NCI-H2171 (cell line): ENCODE measurements at regions not wholly inside any gene's neighbourhood (a gene's known extent, or its start where the extent isn't known, plus 50 kb on each side); places are given as distances from the start of the nearest gene placed in this dataset.

ENCODE experiments used
- DNase-seq: peaks from one replicate; lab custom pipeline; 2025; lab: John Stamatoyannopoulos, UW

GRCh38 chr5:2603272-2603575 is 148.3 kb downstream of the IRX2 start:
- DNase-seq: no peak

DNA sequence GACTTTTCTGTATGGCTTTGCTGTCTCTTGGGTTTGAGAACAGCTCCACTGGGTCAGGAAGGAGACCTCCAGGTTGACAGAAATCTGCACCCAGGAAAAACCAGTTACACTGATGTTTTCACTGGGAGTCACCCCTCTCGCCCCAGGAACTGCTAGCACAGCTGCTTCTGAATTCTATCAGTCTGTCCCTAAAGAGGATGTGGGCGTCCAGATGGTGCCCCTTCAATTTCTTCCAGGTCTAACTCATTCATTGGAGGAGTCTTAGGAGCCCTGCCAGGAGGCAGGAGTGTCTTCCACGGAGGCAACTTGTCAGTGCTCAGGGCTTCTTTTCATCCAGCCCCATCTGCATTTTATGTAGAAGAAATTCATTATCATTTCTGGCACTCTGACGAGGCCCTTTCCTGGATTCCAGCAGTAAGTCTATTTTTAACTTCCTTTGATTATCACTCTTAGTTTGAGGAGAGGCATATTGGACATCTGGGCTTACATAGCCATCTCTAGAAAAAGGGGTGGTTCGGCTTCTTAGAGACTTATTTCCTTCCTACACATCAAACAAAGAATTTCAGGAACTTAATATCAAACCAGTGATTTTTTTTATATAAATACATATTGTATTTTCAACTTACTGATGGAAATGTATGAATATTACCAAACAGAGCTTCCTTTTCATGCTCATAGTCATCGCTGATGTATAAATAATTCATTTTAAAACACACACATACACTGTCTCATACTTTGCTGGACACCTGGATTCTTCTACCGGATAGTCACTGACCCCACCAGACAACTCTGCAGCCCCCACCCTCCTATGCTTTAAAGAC is 148.8 kb downstream of the IRX2 start:
- no peak for DNase-seq

DNA sequence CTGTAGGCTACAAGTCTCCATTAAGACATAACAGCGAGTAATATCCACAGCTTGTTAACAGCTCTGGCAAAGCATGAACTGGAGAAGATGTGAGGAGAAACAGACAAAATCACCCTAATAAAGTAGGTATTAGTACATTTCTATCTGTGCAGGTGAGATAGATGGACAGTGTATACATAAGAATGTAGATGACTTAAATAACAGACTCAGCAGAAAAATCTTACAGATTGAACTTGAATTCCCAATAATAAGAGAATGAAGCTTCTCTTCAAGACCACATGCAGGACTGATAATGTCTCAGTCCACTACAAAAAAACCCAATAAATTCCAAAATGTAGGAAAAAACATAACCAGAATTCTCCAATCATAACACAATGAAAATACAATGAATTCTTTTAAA is 153.0 kb downstream of the IRX2 start:
- no peak for DNase-seq

DNA sequence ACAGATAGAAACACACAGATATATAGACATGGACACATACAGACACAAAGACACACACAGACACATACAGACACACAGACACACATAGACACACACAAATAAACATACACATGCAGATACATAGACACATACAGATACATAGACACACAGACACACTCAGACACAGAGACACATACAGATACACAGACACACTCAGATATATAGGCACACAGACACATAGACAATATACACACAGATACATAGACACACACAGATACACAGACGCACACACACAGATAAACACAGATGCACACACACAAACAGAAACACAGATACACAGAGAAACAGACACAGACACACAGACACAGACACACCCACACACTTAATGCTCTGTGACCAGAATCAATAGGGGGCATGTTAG is 156.8 kb downstream of the IRX2 start:
- DNase-seq: no peak

DNA sequence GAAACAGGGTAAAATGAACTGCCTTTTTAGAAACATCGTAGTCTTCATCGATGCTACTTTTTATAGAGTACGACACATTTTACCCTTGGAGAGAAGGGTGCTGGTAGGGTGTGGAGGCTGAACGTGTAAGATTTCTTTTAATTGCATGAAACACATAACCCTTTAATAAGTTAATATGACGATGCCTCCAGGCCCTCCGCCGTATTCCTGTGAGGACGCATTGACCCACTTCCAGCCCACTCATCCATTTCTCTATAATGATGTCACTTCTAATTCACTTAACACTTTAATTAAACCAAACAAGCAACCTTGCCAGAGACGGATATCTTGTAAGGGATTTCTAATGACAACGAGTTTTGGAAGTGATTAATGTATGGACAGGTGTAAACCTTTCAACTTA is 158.7 kb downstream of the IRX2 start:
- DNase-seq: no peak

- no peak for DNase-seq
Measured at GRCh38 chr5:2591777-2592453, 159.6 kb downstream of the IRX2 start.

DNA sequence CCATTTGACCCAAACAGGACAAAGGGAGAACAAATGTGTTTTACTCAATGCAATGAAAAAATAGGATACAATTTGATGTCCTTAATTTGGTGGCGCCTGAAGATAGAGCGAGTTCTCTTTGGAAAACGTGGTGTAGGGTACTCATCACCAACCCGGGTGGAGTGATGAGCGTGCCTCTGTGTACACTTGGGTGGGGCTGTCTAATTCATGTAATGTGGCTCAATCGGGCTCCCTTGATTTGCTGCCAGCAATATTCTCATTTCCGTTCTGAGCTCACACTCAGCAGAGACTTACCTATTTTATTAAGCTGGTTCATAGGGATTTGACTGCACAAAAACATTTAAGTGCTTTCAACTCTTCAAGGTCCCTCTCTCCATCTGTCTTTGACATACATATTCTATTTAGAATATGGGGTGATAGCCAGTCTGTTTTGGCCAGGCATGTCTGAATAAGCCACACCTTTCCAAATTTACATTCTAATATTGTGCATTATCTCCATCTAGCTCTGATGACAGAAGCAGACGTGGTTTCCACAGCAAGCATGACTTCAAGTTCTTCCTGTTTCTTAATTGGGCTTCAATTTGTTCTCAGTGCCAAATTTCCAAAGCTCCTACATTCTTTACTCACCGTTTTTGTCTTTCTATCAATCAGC is 162.5 kb downstream of the IRX2 start:
- DNase-seq: no peak

DNA sequence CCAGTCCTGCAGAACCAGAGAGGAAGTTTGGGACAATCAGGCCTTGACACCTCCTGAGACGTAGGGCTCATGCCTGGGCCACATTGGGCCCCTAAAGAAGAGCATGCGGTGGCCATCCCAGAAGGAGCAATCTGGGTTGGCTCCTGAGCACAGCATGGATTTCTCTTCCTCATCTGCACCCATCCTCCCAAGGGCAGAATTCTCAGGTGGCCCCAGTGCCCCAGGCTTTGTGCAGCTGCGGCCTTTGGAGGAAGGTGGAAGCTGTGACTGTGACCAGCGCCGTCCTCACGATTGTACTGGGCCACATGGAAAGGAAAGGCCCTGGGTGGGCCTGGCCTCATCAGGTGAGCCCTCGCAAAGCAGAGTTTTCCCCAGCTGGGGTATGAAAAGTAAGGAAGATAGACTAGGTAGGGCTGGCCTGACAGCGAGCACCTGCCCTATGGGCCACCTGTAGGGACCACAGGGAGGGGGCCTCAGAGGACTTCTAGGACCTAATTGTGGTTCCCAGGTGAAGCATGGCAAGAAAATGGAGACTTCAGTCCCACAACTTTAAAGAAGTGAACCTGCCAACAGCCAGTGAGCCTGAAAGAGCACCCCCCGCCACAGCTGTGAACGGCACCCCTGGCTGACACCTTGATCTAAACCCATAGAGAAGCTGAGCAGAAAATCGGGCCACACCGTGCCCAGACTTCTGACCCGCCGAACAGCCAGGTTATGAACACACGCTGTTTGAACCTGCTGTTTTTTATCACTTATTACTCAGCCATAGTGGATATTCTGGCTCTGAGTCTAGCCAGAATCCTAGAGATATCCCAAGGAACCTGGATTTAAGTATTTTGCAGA is 164.1 kb downstream of the IRX2 start:
- DNase-seq: no peak

- no peak for DNase-seq
Measured at GRCh38 chr5:2586016-2586715, 165.3 kb downstream of the IRX2 start.

GRCh38 chr5:2584579-2585269 is 166.8 kb downstream of the IRX2 start:
- no peak for DNase-seq

DNA sequence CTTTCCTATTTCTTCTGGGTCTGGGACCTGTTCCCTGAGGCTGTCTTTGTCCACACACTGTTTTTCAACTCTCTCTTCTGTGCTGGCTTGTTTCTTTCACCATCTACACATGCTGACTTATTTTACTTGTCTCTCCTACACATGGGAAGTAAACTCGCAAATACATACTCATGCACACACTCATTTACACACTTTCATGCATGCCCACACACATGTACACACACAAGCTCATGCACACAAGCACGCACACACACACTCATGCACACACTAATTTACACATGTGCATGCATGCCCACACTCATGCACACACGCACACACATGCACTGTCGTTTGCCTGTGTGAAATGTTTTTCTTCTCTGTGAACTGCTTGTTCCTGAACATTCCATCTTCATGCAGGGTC is 169.0 kb downstream of the IRX2 start:
- no peak for DNase-seq

GRCh38 chr5:2582106-2582505 is 169.4 kb downstream of the IRX2 start:
- DNase-seq: no peak

DNA sequence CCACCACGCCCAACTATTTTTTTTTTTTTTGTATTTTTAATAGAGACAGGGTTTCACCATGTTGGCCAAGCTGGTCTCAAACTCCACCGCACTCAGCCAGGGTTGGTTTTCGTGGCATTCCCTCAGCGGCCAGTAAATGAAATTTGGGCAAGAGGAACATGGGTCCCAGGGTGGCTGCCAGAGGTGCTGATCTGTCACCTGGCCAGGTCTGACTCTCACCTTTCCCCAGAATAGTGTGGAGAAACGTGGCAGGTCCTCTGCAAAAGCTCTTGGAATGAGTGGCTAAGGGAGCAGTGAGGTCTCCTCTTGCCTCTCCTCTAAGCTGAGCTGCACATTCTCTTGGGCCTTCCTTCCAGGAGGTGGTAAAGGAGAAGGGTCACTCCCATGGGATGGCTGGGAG is 170.1 kb downstream of the IRX2 start:
- DNase-seq: no peak

DNA sequence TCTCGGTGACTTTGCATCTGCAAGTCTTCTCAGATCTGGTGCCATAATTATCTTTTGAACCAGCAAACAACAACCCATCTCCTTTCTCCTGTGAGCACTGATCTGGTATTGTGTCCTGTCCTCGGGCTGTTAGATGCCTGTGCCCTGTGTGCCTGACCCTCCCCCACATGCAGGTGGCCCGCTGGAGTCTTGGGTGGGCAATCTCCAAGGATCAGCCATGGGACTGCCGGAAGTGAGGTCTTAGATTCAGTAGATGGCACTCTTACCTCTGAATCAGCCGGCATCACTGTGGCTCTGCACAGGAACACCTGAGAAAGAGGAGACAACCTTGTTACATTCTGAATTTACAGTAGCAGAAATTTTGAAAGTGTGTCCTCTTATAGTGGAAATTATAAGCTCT is 172.4 kb downstream of the IRX2 start:
- DNase-seq: no peak

GRCh38 chr5:2577312-2578036 is 174.0 kb downstream of the IRX2 start:
- DNase-seq: no peak

GRCh38 chr5:2576823-2577222 is 174.7 kb downstream of the IRX2 start:
- DNase-seq: no peak

- no peak for DNase-seq
Measured at GRCh38 chr5:2575871-2576270, 175.6 kb downstream of the IRX2 start.

DNA sequence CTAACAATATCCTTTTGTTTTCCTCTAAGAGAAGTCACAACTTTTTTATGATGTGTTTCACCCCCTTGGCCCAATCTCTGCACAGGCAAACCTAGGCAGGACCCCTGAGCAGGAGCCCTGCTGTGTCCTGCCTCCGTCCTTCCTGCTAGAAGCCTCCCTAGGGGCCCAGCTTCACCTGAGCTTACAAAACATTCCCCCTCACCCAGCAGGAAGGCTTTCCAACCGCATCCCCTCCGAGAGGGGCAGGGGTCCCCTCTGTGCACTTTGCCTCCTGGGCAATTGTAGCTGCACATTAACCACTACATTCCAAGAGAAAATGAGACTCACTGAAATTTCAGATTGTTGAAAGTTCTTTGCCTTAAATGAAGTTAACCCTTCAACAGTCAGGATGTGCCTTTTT is 176.2 kb downstream of the IRX2 start:
- no peak for DNase-seq

GRCh38 chr5:2574155-2574554 is 177.3 kb downstream of the IRX2 start:
- no peak for DNase-seq

DNA sequence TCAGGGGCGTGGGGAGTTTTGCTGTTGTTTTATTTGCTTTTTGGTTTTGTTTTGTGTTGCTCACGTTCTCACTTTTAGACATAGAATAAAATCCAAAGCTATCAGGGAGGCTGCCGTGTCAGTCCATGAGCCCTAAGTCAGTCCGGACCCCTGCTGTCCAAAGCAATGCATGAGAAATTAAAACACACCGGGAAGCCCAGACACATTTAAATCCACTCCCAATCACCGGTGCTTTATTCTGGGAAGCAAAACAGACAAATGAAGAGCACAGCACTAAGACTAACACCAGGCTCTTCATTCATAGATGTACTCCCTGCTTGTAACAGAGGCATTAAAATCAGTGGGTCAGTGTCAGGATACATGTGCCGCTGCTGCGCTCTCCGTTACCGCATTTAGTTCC is 180.9 kb downstream of the IRX2 start:
- no peak for DNase-seq
